ENCODE measurements at regions not wholly inside any gene's neighbourhood (a gene's known extent, or its start where the extent isn't known, plus 50 kb on each side); places are given as distances from the start of the nearest gene placed in this dataset.

DNA sequence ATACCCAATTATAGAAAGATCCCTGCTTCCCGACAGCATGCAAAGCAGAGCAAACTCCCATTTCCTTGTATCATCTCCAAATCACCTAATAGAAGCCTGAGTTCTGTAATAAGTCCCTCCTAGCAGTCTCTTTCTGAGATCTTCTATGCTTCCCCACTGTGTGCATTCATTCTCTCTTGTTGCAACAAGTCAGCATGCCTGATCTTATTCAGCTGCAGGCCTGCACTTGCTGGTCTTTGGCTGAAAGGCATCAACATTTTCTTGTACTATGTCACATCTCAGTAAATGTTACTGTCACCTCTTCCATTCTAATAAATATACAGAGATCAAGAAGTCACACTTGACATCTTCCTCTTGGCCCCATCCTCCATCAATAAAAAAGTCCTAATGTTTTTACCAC is 449.9 kb upstream of the MEX3C start:
- no peak for DNase-seq (ENCODE audit: low spot score)

DNA sequence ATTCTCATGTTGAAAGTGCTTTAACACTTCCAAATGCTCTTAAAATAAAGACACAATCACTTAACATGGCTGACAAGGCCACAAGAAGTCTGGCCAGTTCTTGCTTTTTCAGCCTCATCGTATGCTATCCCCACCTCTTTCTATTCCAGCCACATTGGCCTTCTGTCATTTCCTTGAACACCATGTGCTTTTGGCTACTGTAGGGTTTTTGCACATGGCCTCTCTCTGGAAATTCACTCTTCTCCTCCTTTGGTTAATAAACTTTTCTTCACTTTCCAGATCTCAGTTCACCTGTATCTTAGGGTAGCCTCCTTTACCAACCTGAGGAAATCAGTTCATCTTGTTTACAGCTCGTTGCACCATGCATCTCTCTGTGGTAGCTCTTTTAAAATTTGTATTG is 450.5 kb upstream of the MEX3C start:
- DNase-seq (ENCODE audit: low spot score): no peak

DNA sequence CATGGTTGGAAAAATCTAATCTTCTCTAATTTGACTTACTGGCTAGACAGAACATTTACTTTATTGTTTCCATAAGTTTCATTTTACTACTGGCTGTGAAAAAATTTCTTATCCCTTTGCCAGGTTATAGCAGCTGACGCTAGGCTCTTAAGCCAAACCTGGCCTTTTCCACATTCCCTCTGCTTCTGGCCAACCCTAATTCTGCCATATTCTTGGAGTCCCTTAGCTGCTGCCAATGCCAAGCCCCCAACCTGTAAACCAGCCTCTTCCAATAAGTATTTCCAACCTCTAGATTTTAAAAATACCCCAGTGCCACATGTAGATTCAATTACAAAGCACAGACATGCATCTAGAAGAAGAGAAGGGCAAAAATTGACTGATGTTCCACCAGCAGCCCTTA is 452.3 kb upstream of the MEX3C start:
- DNase-seq (ENCODE audit: low spot score): no peak

DNA sequence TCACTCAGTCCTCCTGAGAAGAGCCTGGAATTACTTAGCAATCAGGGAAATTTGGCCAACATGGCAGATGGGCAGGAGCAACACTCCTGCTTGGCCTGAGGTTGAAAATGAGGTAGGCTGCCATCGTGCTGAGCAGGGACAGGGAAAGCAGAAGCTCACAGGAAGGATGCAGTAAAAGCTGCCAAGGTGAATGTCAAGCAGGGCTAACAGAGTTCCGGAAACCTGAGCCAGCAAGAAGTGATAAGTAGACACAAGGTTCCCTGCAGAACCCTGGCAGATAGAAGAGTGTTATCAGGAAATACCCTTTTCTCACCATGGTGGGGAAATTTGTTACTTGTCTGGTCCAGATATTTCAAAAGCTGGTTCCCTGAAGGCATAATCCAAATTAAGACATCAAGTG is 454.3 kb upstream of the MEX3C start:
- DNase-seq (ENCODE audit: low spot score): no peak

DNA sequence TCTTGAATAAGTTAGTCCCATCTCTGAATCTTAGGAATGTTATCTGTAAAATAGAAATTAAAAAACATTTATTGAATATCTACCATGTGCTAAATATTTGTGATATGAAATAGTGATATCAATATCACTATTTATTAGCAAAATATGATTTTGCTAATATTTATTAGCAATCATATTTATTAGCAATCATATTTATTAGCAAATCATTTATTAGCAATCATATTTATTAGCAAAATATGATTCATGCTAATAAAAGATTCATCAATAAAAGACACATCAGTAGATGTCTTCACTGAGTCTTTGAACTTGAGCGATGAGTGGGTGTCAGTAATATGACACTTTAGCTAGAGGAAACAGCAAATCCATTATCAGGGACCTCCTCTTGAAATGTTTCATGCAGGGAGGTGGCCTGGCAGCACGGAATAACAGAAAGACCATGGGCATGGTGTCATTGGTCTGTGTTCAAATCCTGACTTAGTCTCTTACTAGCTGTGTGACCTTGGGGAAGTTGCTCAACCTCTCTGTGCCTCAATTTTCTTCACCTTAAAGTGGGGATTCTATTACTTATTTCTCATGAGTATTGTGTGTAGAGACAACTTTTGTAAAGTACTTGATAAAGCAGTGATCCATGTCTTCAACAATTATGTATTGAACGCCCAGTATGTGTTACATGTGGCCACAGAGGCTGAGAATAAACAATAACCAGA is 456.2 kb upstream of the MEX3C start:
- DNase-seq (ENCODE audit: low spot score): no peak

DNA sequence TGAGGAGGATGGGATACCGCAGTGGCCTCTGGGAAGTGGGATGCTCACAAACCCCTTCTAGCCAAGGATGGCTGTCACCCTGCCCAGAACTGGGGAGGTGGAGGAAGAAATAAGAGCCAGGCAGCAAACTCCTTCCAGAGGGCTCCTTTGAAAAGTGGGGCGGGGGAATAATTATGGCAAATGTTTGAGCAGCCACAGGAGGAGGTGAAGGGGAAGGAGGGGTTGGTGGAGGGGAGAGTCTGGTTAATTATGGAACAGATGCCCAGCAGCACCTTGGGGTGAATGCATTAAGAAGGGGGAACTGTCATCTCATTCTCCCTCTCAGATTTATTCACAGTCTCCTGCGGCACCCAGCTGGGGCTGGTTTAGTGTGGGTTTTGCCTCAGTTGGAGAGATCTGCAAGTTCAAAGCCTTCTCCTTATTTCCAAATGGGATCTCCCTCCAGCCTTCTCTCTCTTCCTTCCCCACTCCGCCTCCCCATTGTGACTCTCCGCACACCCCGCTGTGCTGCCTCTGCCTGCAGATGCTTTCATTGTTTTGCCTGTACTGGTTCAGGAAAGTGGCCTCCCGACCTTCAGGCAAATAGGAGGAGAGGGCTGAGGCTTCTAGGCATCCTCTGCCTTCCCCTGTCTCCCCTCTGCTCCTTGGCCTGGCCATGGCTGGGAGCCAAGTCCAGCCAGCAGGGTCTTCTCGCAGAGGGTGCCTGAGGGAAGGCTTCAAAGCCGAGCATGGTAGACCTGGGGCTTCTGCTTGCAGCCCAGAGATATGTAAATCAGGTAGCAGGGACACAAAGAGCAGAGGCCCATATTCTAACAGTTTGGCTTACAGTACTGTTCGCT is 457.2 kb upstream of the MEX3C start:
- no peak for DNase-seq (ENCODE audit: low spot score)

DNA sequence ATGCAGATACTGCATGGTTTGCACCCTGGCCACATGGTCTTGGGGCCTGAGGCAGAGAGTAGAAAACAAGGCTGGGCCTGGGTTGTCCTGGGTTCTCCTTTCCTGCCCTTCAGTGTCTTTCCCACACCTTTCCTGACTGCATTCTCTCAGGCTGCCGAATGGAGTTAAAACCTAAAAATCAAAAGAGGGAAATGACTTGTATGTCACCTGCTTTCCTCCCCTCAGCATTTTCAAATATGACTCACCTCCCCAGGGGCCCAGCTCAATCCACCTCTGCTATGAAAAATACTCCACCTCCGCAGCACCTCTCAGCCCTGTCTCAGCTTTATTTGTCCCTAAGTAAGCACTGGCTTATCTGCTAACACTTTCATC is 457.8 kb upstream of the MEX3C start:
- no peak for DNase-seq (ENCODE audit: low spot score)

DNA sequence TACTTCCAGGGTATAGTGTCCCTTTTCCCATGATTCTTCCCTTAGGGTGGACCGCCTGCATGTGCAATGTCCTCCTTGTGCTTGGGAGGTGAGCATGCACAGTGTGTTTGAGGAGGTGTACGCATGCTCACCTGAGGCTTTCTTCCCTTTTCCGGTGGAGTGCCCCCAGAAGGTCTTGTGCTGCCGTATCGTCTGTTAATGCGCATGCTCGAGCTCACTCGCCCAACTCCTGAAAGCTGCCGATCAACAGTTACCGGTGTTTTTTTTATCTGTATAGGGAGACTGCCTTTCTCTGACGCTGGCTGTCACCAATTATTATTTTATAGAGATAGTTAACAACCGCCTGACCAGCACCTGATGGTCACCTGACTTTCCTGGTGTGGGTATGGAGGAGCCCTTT is 458.8 kb upstream of the MEX3C start:
- DNase-seq (ENCODE audit: low spot score): no peak

DNA sequence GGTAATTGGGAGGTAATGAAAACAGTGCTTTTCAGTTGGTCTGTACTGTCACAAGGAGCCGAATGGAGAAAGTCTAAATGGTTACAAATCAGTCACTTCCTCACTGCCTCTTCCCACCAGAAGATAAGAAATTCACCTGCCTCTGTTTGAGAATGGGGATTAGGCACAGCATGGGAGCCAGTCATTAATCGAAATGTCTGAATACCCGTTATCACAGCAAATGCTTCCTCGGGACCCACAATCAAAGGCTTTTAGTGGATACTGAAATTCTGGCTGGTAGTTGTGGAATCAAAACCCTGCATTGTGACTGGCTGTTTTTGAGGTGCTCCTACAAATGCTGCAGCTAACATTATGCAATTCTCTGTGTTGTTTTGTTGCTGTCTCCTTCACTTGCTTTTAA is 461.0 kb upstream of the MEX3C start:
- DNase-seq (ENCODE audit: low spot score): no peak

DNA sequence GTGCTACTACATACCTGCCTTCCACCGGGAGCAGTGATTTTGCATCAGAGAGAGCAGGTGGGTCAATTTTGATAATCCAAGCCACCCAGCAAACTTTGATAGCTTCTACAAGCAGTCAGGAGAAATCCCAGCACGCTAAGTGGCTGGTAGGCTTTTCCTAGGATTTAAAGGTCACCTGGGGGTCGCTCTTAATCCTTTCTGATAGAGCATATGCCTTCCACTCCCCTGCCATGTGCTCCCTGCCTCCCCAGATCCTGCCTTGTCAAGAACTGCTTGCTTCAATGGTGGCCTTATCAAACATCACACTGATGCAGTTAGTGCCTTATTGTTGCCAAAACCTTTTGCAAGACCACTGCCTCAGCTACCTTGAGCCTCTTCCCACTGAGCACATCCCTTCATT is 462.3 kb upstream of the MEX3C start:
- no peak for DNase-seq (ENCODE audit: low spot score)

DNA sequence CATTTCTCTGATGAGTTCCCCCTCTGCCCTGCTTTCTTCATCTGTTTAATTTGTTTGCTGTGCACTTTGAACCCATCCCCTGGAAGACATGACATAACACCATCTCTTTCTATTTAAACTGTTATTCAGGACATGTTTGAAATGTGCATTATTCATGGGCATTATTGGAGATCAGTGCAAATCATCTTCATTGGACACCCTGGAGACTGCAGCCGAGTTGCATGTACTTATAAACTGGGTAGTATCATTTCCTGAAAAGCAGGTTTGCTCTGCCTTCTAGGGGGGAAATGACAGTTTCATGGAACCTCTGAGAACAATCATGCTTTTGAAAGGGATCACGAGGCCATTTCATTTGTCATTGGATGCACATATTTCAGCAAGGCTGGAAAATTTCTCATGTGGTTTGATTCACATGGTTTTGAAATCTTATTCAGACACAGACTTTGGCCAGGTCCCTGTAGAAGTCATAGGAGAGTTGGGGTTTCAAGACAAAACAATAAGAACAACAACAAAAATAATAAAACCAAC is 462.8 kb upstream of the MEX3C start:
- DNase-seq (ENCODE audit: low spot score): no peak

DNA sequence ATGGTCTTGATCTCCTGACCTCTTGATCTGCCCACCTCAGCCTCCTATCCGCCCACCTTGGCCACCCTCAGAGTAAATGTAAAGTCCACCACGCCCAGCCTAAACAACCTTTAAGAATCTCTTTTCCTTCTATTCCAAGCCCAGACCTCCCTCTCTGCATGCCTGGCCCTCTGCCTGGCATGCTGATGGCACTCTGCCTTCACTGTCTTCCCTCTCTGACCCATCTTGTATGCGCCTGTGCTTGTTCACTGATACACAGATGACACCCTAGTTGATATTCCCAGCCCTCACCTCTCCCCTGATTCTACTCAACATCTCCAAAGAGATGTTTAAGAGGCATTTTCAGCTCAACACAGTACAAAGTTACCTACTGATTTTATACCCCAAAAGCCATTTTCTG is 466.8 kb upstream of the MEX3C start:
- no peak for DNase-seq (ENCODE audit: low spot score)

DNA sequence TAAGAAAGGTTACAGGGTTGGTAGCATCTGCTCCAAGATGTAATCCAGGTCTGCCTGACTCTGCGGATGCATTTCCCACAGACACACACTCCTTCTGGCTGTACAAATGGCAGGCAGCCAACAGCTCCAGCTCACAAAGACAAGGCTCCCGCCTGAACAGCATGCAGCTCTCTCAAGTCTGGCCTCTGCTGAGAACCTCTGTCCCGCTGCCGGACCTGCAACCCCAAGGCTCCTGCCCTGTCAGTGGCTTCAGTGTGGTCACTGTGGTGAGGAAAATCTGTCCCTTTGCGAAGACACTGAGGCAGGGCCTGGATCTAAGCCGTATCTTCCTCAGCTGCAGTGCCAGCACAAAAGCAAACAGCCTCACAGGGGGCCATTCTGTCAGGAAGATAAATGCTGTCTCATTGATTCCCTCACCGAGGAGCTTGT is 469.3 kb upstream of the MEX3C start:
- DNase-seq (ENCODE audit: low spot score): peak; percentile 87

DNA sequence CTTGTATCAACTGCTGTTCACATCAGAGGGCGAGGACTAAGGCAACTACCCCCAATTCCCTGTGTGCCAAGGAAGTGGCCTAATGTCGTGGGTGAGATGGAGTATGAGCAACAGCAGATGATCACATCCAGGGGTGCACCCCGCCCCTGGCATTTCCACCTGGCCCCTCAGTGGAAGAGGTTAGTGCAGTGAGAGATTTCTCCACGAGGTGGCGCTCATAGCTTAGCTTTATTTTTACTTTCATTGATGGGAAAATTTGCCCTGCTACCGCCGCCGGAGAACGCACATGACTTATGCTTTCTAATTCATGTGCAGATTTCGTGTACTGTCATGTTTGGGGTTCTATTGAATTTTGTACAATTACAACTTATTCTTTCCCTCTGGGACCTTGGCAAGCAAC is 470.6 kb upstream of the MEX3C start:
- peak; percentile 50 for DNase-seq (ENCODE audit: low spot score)

DNA sequence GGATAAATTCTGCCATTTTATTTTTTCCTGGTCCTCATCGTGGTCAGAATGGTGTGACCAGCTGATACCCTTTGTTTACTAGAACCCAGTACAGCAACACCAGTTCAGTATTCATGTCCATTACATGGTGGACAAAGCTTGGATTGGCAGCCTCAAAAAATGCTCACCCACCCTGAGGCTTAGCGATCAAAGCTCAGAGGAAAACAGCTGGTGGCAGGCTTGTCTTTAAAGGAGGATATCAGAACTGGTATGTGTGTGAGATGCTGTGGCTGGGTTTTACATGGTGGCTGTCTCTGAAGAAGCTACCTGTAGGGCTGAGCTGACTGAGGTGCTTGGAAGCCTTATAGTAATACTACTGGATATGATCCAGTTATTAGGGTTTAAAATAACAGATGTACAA is 471.1 kb upstream of the MEX3C start:
- no peak for DNase-seq (ENCODE audit: low spot score)

DNA sequence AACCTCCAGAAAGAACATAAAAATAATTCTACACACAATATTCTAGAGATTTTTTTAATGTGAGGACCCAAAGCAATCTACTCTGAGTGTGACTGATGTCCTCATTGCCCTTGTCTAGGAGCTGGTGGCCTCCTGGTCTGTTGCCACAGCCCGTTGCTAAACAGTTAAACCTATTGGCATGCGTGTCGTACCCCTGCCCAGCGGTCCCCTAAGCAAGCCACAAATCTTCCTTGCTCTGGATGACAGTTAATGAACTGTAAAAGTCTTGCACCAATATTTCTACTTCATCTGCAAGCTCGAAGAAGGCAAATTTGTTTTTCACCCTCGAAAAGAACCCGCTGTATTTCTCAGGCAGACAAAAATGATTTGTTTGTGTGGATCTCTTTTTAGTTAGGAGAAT is 489.1 kb upstream of the MEX3C start:
- DNase-seq (ENCODE audit: low spot score): no peak

DNA sequence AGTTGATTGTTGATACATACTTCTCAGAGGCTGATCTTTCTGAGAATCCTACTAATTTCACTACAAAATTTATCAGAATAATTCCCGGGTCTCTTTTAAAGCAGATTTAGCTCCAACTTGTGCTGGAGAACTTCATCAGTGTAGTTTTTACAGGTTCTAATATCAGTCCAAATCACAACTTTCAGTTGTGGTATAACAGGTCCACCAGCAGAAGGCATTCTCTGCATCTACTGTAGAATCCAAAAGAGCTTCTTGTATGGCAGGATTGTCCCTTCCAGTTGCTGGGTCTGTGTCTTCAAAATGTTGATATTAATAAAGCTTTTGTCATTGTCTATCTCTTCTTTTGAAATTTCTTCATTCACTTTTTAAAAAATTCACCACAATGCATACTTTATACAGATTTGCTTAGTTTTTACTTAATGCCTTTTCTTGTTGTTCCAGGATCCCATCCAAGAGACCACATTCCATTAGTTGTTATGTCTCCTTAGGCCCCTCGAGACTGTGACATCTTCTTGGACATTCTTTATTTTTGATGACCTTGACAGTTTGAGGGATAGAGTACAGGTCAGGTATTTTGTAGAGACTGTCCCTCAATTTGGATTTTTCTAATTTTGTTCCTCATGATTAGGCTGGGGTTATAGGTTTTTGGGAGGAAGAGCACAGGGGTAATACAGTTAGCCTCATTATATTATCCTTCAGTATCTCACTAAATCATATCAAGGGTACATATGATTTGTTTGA is 490.5 kb upstream of the MEX3C start:
- no peak for DNase-seq (ENCODE audit: low spot score)

DNA sequence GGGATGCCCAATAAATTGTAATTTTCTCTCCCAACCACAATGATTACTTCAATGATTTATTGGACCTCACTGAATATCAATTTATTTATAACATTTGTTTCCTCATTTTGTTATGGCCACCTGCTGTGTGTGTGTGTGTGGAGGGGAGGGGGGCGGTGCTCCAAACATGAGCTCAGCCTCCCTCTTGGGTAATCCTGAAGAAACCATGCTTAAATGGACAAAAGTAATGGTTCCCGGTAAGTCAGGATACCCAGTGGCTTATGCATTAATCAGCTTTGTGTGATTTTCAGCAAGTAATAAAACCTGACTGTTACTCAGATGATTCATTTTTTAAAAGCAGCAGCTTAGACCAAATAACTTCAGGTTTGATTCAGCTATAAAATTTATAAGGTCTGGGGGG is 495.1 kb upstream of the MEX3C start:
- DNase-seq (ENCODE audit: low spot score): no peak

DNA sequence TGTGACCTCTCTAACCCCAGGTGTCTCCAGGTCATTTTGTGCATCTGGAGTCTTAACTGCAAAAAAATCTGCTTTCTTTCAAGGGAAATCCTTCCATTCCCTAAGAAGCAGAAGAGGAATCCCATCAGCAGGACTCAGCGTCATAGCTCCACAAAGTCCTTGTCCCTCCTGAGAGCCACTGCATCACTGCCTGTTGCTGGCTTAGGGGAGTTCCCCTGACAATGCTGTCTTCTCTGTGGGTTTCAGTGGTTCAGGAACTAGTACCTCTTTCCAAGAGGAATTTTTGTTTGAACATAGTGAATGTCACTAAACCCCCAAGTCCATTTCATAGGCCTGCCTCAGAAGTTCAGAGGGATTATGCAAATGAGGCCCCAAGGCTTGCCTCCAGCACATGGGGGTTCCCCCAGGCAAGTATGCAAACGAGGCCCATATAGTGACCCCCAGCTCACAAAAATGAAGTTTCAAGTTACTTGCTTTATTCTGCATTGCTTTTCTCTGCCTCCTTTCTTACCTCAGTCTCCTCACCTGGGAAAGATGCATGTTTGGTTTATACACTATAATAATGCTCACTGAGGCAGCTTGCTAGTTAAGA is 513.9 kb upstream of the MEX3C start:
- no peak for DNase-seq (ENCODE audit: low spot score)

DNA sequence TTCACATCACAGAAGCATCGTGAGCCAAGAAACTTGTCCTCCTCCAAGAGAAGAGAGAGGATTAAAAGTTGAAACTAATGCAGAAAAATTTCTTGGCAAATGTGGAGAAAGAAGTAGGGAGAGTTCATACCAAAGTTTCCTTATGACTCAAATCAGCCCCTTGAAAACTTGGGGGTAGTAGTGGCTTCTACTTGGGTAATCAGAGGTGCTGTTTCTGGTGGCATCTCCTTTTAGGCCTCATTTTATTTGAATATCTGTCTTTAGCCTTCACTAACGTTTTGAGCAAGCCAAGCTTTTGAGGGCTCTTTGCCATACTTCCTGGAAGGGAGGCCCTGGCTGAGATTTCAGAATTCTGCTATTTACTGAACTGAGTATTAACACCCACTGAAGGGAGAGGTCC is 515.3 kb upstream of the MEX3C start:
- DNase-seq (ENCODE audit: low spot score): no peak

DNA sequence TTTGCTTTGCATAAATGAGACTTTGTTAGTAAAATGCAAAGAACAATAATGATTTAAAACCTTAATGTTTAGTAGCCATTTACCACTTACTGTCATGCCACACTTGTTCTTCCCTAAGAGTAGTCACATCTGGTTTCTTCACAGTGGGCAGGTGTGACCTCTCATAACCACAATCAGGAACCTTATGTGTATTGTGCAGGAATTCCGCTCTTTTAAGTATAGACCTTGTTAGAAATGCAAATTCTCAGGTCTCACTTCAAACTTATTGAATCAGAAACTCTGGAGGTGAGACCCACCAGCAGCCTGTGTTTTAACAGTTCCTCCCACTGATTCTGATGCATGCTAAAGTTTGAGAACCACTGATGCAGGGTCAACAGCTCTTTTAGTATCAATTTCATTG is 518.8 kb upstream of the MEX3C start:
- DNase-seq (ENCODE audit: low spot score): no peak

DNA sequence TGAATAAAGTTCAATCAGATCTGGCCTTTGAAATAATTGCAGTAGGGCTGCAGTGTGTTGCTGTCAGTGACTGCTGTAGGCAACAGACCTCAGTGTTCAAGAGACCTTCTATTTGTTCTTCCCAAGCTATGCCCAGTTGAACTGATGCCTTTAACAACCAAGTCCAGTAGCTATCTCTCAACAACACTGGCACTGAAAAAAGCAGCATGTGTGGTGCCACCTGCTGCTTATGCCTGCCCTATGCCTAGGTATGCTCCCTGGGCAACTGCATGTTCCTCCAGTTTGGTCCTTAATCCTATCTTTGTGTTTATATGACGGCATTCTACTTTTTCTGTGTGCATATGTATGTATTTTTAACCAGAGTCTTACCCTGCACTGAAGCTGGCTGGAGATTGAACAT is 523.9 kb upstream of the MEX3C start:
- DNase-seq (ENCODE audit: low spot score): no peak

Measured in umbilical cord (tissue), 1 donor.